ENCODE measurements at regions not wholly inside any gene's neighbourhood (a gene's known extent, or its start where the extent isn't known, plus 50 kb on each side); places are given as distances from the start of the nearest gene placed in this dataset.

- DNase-seq, result no peak
Measured at GRCh38 chr11:71201936-71202597, 50.3 kb downstream of the SHANK2 start.

GRCh38 chr11:71201231-71201630 is 51.1 kb downstream of the SHANK2 start:
- DNase-seq, result no peak

- no peak for DNase-seq
Measured at GRCh38 chr11:71200761-71201160, 51.6 kb downstream of the SHANK2 start.

GRCh38 chr11:71200172-71200716 is 52.1 kb downstream of the SHANK2 start:
- DNase-seq, result no peak

GRCh38 chr11:71199226-71199820 is 53.1 kb downstream of the SHANK2 start:
- no peak for DNase-seq

- no peak for DNase-seq
Measured at GRCh38 chr11:71198823-71199165, 53.6 kb downstream of the SHANK2 start.

- no peak for DNase-seq
Measured at GRCh38 chr11:71198141-71198822, 54.1 kb downstream of the SHANK2 start.

- no peak for DNase-seq
Measured at GRCh38 chr11:71197096-71197495, 55.3 kb downstream of the SHANK2 start.

GRCh38 chr11:71194710-71195109 is 57.7 kb downstream of the SHANK2 start:
- DNase-seq, result no peak

- no peak for DNase-seq
Measured at GRCh38 chr11:71193431-71193830, 58.9 kb downstream of the SHANK2 start.

- no peak for DNase-seq
Measured at GRCh38 chr11:71192629-71193028, 59.7 kb downstream of the SHANK2 start.

- DNase-seq, result no peak
Measured at GRCh38 chr11:71191201-71191600, 61.2 kb downstream of the SHANK2 start.

GRCh38 chr11:71190551-71190950 is 61.8 kb downstream of the SHANK2 start:
- no peak for DNase-seq

GRCh38 chr11:71189768-71190315 is 62.5 kb downstream of the SHANK2 start:
- no peak for DNase-seq

- DNase-seq, result no peak
Measured at GRCh38 chr11:71188886-71189767, 63.2 kb downstream of the SHANK2 start.

- no peak for DNase-seq
Measured at GRCh38 chr11:71188073-71188472, 64.3 kb downstream of the SHANK2 start.

- DNase-seq, result no peak
Measured at GRCh38 chr11:71186806-71187205, 65.6 kb downstream of the SHANK2 start.

GRCh38 chr11:71185411-71185810 is 67.0 kb downstream of the SHANK2 start:
- no peak for DNase-seq

GRCh38 chr11:71184421-71185210 is 67.8 kb downstream of the SHANK2 start:
- no peak for DNase-seq

GRCh38 chr11:71183878-71184277 is 68.5 kb downstream of the SHANK2 start:
- no peak for DNase-seq

- no peak for DNase-seq
Measured at GRCh38 chr11:71182791-71183677, 69.3 kb downstream of the SHANK2 start.

All from T-helper 1 cell (primary cell).